Panc1 (cell line): ENCODE measurements at regions not wholly inside any gene's neighbourhood (a gene's known extent, or its start where the extent isn't known, plus 50 kb on each side); places are given as distances from the start of the nearest gene placed in this dataset.

Source experiments
- CTCF ChIP-seq: fragments of 450-650 bp; IDR thresholded peaks from 2 replicates; pipeline ENCODE4 v1.5.1; 2017; ENCODE audit warnings: mild to moderate bottlenecking
- SIN3A ChIP-seq: IDR thresholded peaks from 2 replicates; pipeline ENCODE4 v1.6.1; 2012; ENCODE audit warnings: low read depth, mild to moderate bottlenecking, low read length, moderate library complexity, borderline replicate concordance; ENCODE audit not compliant: insufficient read depth
- TCF7L2 ChIP-seq: IDR thresholded peaks from 2 replicates; pipeline ENCODE4 v1.6.1; 2011; ENCODE audit warnings: mild to moderate bottlenecking, low read depth, low read length, inconsistent platforms

DNA sequence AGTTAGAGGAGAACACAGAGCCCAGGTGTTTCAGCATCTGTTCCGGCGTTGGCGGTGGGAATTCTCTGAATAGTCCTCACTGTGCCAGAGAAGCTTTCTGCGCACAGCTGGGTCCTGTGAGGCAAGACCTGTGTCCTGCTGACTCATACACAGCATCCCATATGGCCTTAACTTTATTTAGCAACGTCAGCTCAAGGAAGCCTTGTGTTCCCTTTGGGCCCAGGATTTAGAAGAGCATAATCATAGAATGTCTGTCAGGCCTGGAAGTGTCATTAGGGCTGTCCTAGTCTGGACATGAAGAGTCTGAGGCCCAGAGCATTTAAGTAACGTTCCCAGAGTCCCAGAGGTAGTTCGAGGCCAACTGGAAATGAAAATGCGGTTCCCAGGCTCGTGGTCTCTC is 188.6 kb upstream of the DMRT1 start:
- no peak for TF ChIP-seq CTCF
- no peak for TF ChIP-seq SIN3A
- no peak for TF ChIP-seq TCF7L2
